Testis (tissue), 2 donors: ENCODE measurements at regions not wholly inside any gene's neighbourhood (a gene's known extent, or its start where the extent isn't known, plus 50 kb on each side); places are given as distances from the start of the nearest gene placed in this dataset.

ENCODE experiments used
- DNase-seq: peaks from one replicate; pipeline ENCODE4 v3.0.0-alpha.2; 2019
- H3K27ac ChIP-seq, 2 donors: fragments of 200-600 bp; sonication (generic); one replicate each; pipeline ENCODE4 v1.5.1; 2019
- H3K27me3 ChIP-seq: fragments of 200-600 bp; sonication (generic); one replicate; pipeline ENCODE4 v1.5.1; 2019
- H3K36me3 ChIP-seq: fragments of 200-600 bp; sonication (generic); one replicate; pipeline ENCODE4 v1.5.1; 2017; ENCODE audit warnings: low read depth; ENCODE audit errors: missing control alignments
- H3K4me1 ChIP-seq: fragments of 200-600 bp; sonication (generic); one replicate; pipeline ENCODE4 v1.5.1; 2019
- H3K4me3 ChIP-seq, 2 donors: fragments of 200-600 bp; sonication (generic); one replicate each; pipeline ENCODE4 v1.5.1; 2017 to 2019
- H3K9me3 ChIP-seq: fragments of 200-600 bp; sonication (generic); one replicate; pipeline ENCODE4 v1.5.1; 2017
- CTCF ChIP-seq, 3 experiments: fragments of 450-650 bp in 2 of 3; fragments of 200-600 bp in 1 of 3; sonication (generic) in 1 of 3; IDR thresholded peaks; one replicate each; pipeline ENCODE4 v1.5.1; 2016 to 2019; ENCODE audit warnings: antibody characterized with exemption in 3 of 3, mild to moderate bottlenecking in 2 of 3, moderate library complexity in 1 of 3
- POLR2A ChIP-seq: fragments of 450-650 bp; IDR thresholded peaks from one replicate; pipeline ENCODE4 v1.6.1; 2017; ENCODE audit warnings: antibody characterized with exemption, mild to moderate bottlenecking, moderate library complexity
- WGBS, 2 donors: methylation state at CpG; one replicate each; pipeline ENCODE4 v1.1.5; 2018; 5-methylcytosine and 5-hydroxymethylcytosine counted together
- intact Hi-C: fragments of 100-400 bp; cut with DNase I; formaldehyde crosslinking; loops from one replicate; pipeline ENCODE4 v1.15.1; 2023; ENCODE audit warnings: low total_unique reads

GRCh38 chr18:28781616-28782362 lies 604.9 kb upstream of the CDH2 start:
- TF ChIP-seq CTCF (IDR thresholded peaks at IDR 0.05), result no peak
- no peak for TF ChIP-seq POLR2A
- Histone ChIP-seq H3K4me1 (no peaks in the 10 kb centered on the region), H3K9me3 (no peaks in the 10 kb centered on the region), H3K27me3 (no peaks in the 10 kb centered on the region), H3K4me3 (no peak overlapping the region), H3K36me3 (no peaks in the 10 kb centered on the region), H3K27ac (no peak overlapping the region)
- WGBS, 2 donors, result 44 to 47% methylated on average over 4 of the region's 4 CpGs
- intact Hi-C loops, result no loop called here
- no peak for DNase-seq

- Histone ChIP-seq H3K27ac (no peak overlapping the region), H3K9me3 (no peaks in the 10 kb centered on the region), H3K4me3 (no peak overlapping the region), H3K36me3 (no peaks in the 10 kb centered on the region), H3K4me1 (no peaks in the 10 kb centered on the region), H3K27me3 (no peaks in the 10 kb centered on the region)
- intact Hi-C loops, result no loop called here
- no peak for TF ChIP-seq CTCF (IDR thresholded peaks at IDR 0.05)
- no peak for TF ChIP-seq POLR2A
- WGBS, 2 donors, result 79 to 82% methylated on average over 14 of the region's 14 CpGs
- no peak for DNase-seq
Measured at GRCh38 chr18:28778706-28779105, 601.8 kb upstream of the CDH2 start.

- Histone ChIP-seq H3K27me3 (no peaks in the 10 kb centered on the region), H3K36me3 (no peaks in the 10 kb centered on the region), H3K4me3 (no peak overlapping the region), H3K9me3 (no peaks in the 10 kb centered on the region), H3K27ac (no peak overlapping the region), H3K4me1 (no peaks in the 10 kb centered on the region)
- TF ChIP-seq POLR2A (no peak), CTCF (IDR thresholded peaks at IDR 0.05) (no peak)
- intact Hi-C loops, result no loop called here
- DNase-seq, result no peak
- 92 to 94% methylated on average over 1 of the region's 1 CpG for WGBS, 2 donors
Measured at GRCh38 chr18:28777756-28778155, 600.8 kb upstream of the CDH2 start.

- 76 to 84% methylated on average over 3 of the region's 3 CpGs for WGBS, 2 donors
- H3K4me3 ChIP-seq, result no peak overlapping the region
Measured at GRCh38 chr18:28771849-28772248, 594.9 kb upstream of the CDH2 start.

More at GRCh38 chr18:28771849-28772248, 594.9 kb upstream of the CDH2 start:
- Histone ChIP-seq H3K27ac (no peak overlapping the region), H3K9me3 (no peaks in the 10 kb centered on the region), H3K4me1 (no peaks in the 10 kb centered on the region), H3K27me3 (no peaks in the 10 kb centered on the region), H3K36me3 (no peaks in the 10 kb centered on the region)
- no peak for DNase-seq
- no peak for TF ChIP-seq POLR2A
- no peak for TF ChIP-seq CTCF (IDR thresholded peaks at IDR 0.05)
- intact Hi-C loops, result no loop called here
